GM12878 (cell line): ENCODE measurements at regions not wholly inside any gene's neighbourhood (a gene's known extent, or its start where the extent isn't known, plus 50 kb on each side); places are given as distances from the start of the nearest gene placed in this dataset.

Experiments
- ATAC-seq: fragments of 200-7000 bp; cut with Tn5 transposase; 3 replicates; pipeline ENCODE4 v1.9.1; 2020; ENCODE audit warnings: mild to moderate bottlenecking, moderate library complexity
- BruUV-seq: library from RNA; stranded (reverse); fragments of 400-500 nt; replicated peaks from 2 replicates; lab custom pipeline; 2021; lab: Mats Ljungman, UMichigan
- CTCF ChIA-PET: fragments of 300-600 bp; sonication (Branson Sonifier 250); formaldehyde crosslinking; extraction: SDS; loops from one replicate; lab custom pipeline; 2021; ENCODE audit warnings: inconsistent platforms; lab: Yijun Ruan, JAX
- POLR2A ChIA-PET: fragments of 350-600 bp; formaldehyde crosslinking; extraction: SDS; loops from one replicate; lab custom pipeline; 2021; ENCODE audit warnings: inconsistent platforms; lab: Charles Lee
- RAD21 ChIA-PET: fragments of 300-600 bp; sonication (Branson Sonifier 250); formaldehyde crosslinking; loops from one replicate; lab custom pipeline; 2023; ENCODE audit warnings: antibody characterized with exemption; ENCODE audit not compliant: unreplicated experiment; lab: Charles Lee
- SMC1A ChIA-PET: fragments of 300-600 bp; sonication (Branson Sonifier 250); formaldehyde crosslinking; loops from one replicate; lab custom pipeline; 2023; ENCODE audit not compliant: unreplicated experiment, uncharacterized antibody; lab: Charles Lee
- DNase-seq: peaks from one replicate; pipeline ENCODE4 v3.0.0-alpha.2; 2011; ENCODE audit warnings: low read depth, low spot score
- FAIRE-seq: peaks from 3 replicates; lab custom pipeline; 2011; peaks lifted over from hg19 to GRCh38; lab: Jason Lieb, UNC
- H2AFZ ChIP-seq: 2 replicates; pipeline ENCODE4 v1.6.0; 2011; ENCODE audit warnings: low read depth, low read length, control low read depth; ENCODE audit not compliant: control insufficient read depth
- H3K27ac ChIP-seq: 2 replicates; pipeline ENCODE4 v1.5.1; 2011; ENCODE audit warnings: control low read depth; ENCODE audit not compliant: control insufficient read depth, insufficient read depth
- H3K27me3 ChIP-seq, 2 experiments: replicated peaks in 1 of 2; 2 replicates each; pipeline versions ENCODE4 v1.6.0 to v1.6.1; 2011; ENCODE audit warnings: low read length in 1 of 2; ENCODE audit not compliant: control insufficient read depth in 2 of 2, insufficient read depth in 2 of 2
- H3K36me3 ChIP-seq, 2 experiments: 2 replicates each; pipeline ENCODE4 v1.5.1; 2011; ENCODE audit warnings: low read length in 1 of 2; ENCODE audit not compliant: control insufficient read depth in 2 of 2, insufficient read depth in 2 of 2
- H3K4me1 ChIP-seq: 2 replicates; pipeline ENCODE4 v1.6.1; 2011; ENCODE audit warnings: mild to moderate bottlenecking, low read length, moderate library complexity, mixed read lengths; ENCODE audit not compliant: control insufficient read depth, insufficient read depth
- H3K4me2 ChIP-seq: 2 replicates; pipeline ENCODE4 v1.6.0; 2011; ENCODE audit warnings: control low read depth; ENCODE audit not compliant: control insufficient read depth, insufficient read depth
- H3K4me3 ChIP-seq: fragments of 200-600 bp; sonication (generic); 2 replicates; pipeline ENCODE4 v1.5.1; 2016
- H3K79me2 ChIP-seq: 2 replicates; pipeline ENCODE4 v1.6.0; 2011; ENCODE audit warnings: low read length; ENCODE audit not compliant: control insufficient read depth, insufficient read depth
- H3K9ac ChIP-seq: 2 replicates; pipeline ENCODE4 v1.8.0; 2011; ENCODE audit warnings: low read length, control low read depth, mixed read lengths; ENCODE audit not compliant: control insufficient read depth, insufficient read depth
- H3K9me3 ChIP-seq: replicated peaks from 3 replicates; pipeline ENCODE4 v1.5.1; 2011; ENCODE audit warnings: mild to moderate bottlenecking, low read length; ENCODE audit not compliant: control insufficient read depth, insufficient read depth
- H4K20me1 ChIP-seq: 2 replicates; pipeline ENCODE4 v1.6.0; 2011; ENCODE audit not compliant: control insufficient read depth, insufficient read depth
- CEBPB ChIP-seq, 2 experiments: fragments of 150-350 bp in 1 of 2; IDR thresholded peaks; 2 replicates each; pipeline ENCODE4 v1.6.1; 2012 to 2014; ENCODE audit warnings: low read depth in 2 of 2, low read length in 2 of 2, borderline replicate concordance in 1 of 2, inconsistent platforms in 1 of 2
- CHD2 ChIP-seq: IDR thresholded peaks from 2 replicates; pipeline ENCODE4 v1.6.1; 2011; ENCODE audit warnings: low read depth, low read length, improper control_type of control experiment, borderline replicate concordance
- CREM ChIP-seq: IDR thresholded peaks from 2 replicates; pipeline ENCODE4 v1.6.1; 2014; ENCODE audit warnings: antibody characterized with exemption, low read depth
- JUNB ChIP-seq: IDR thresholded peaks from 2 replicates; pipeline ENCODE4 v1.6.1; 2016; ENCODE audit warnings: antibody characterized with exemption, mild to moderate bottlenecking
- MEF2B ChIP-seq: fragments of 450-650 bp; IDR thresholded peaks from 2 replicates; pipeline ENCODE4 v1.6.1; 2018; ENCODE audit warnings: mild to moderate bottlenecking, moderate library complexity; ENCODE audit not compliant: partially characterized antibody, poor library complexity, severe bottlenecking
- MXI1 ChIP-seq: fragments of 150-350 bp; IDR thresholded peaks from 2 replicates; pipeline ENCODE4 v1.6.1; 2011; ENCODE audit warnings: low read depth, mild to moderate bottlenecking, inconsistent platforms, low read length, improper control_type of control experiment
- NR2C1 ChIP-seq: fragments of 450-650 bp; IDR thresholded peaks from 2 replicates; pipeline ENCODE4 v1.6.1; 2017; ENCODE audit warnings: antibody characterized with exemption, mild to moderate bottlenecking, moderate library complexity
- PAX8 ChIP-seq: fragments of 450-650 bp; IDR thresholded peaks from 2 replicates; pipeline ENCODE4 v1.6.1; 2017; ENCODE audit warnings: mild to moderate bottlenecking, moderate library complexity
- POLR2AphosphoS2 ChIP-seq: IDR thresholded peaks from 2 replicates; pipeline ENCODE4 v1.6.1; 2011; ENCODE audit warnings: low read depth, mild to moderate bottlenecking, low read length, improper control_type of control experiment, moderate library complexity
- RCOR1 ChIP-seq: conservative IDR thresholded peaks from 2 replicates; pipeline ENCODE4 v1.6.1; 2012; ENCODE audit warnings: low read depth, low read length, improper control_type of control experiment
- RELA ChIP-seq: fragments of 450-650 bp; IDR thresholded peaks from 2 replicates; pipeline ENCODE4 v1.8.0; 2014; ENCODE audit warnings: borderline replicate concordance; ENCODE audit not compliant: partially characterized antibody
- SPI1 ChIP-seq: IDR thresholded peaks from 2 replicates; pipeline ENCODE4 v1.6.1; 2011; ENCODE audit warnings: low read depth, mild to moderate bottlenecking, low read length, moderate library complexity, borderline replicate concordance; ENCODE audit not compliant: insufficient read depth
- SUPT20H ChIP-seq: IDR thresholded peaks from 2 replicates; pipeline ENCODE4 v1.6.1; 2011; ENCODE audit warnings: low read depth, mild to moderate bottlenecking, low read length, moderate library complexity, borderline replicate concordance; ENCODE audit not compliant: control insufficient read depth
- TAF1 ChIP-seq: IDR thresholded peaks from 2 replicates; pipeline ENCODE4 v1.6.1; 2011; ENCODE audit warnings: mild to moderate bottlenecking, low read depth, low read length, borderline replicate concordance
- TBL1XR1 ChIP-seq: IDR thresholded peaks from 2 replicates; pipeline ENCODE4 v1.6.1; 2012; ENCODE audit warnings: low read depth, low read length, improper control_type of control experiment
- TCF12 ChIP-seq: IDR thresholded peaks from 2 replicates; pipeline ENCODE4 v1.6.1; 2011; ENCODE audit warnings: low read depth, mild to moderate bottlenecking, low read length
- WRNIP1 ChIP-seq: IDR thresholded peaks from 2 replicates; pipeline ENCODE4 v1.6.1; 2011; ENCODE audit warnings: low read depth, low read length, improper control_type of control experiment, borderline replicate concordance
- ZBTB40 ChIP-seq: fragments of 450-650 bp; IDR thresholded peaks from 2 replicates; pipeline ENCODE4 v1.6.1; 2016; ENCODE audit warnings: mild to moderate bottlenecking, moderate library complexity, borderline replicate concordance
- ZNF274 ChIP-seq: IDR thresholded peaks from one replicate; pipeline ENCODE4 v1.8.0; 2011; ENCODE audit not compliant: insufficient read length, insufficient read depth
- WGBS: methylation state at CpG from one replicate; pipeline ENCODE4 v1.1.6; 2016; ENCODE audit warnings: low lambda C conversion rate; ENCODE audit not compliant: insufficient replicate concordance, insufficient coverage; ENCODE audit errors: missing lambda C conversion rate; 5-methylcytosine and 5-hydroxymethylcytosine counted together
- in situ Hi-C: fragments of 300-500 bp; cut with MboI; formaldehyde crosslinking; loops from 9 replicates; pipeline ENCODE4 v1.14.3; 2018; ENCODE audit warnings: mixed read lengths
- intact Hi-C: fragments of 100-400 bp; cut with micrococcal nuclease; formaldehyde crosslinking; loops from one replicate; pipeline ENCODE4 v1.14.2; 2022; ENCODE audit not compliant: unreplicated experiment

GRCh38 chr18:67134911-67135310 lies 381.6 kb downstream of the DSEL start:
- DNase-seq (no peak), ATAC-seq (no peak), FAIRE-seq (no peak)
- Histone ChIP-seq H3K9ac (no peak overlapping the region), H3K36me3 (no peaks in the 10 kb centered on the region), H2AFZ (no peak overlapping the region), H3K9me3 (no peaks in the 10 kb centered on the region), H3K4me3 (no peak overlapping the region), H3K27me3 (no peaks in the 10 kb centered on the region), H4K20me1 (no peaks in the 10 kb centered on the region), H3K27ac (no peak overlapping the region), H3K4me1 (no peaks in the 10 kb centered on the region), H3K79me2 (no peaks in the 10 kb centered on the region), H3K4me2 (no peak overlapping the region)
- RAD21 ChIA-PET, result no interaction called here
- BruUV-seq, result no TSS peak
- CTCF ChIA-PET, result interaction anchor here (0.7 to 1.5 kb wide), 2 partner anchors 39 to 180 kb away, joined by 3 read pairs; no protein-coding TSS in a partner anchor
- TF ChIP-seq NR2C1, result no peak
- TF ChIP-seq RELA, result no peak
- TF ChIP-seq JUNB, result no peak
- no peak for TF ChIP-seq CEBPB (IDR thresholded peaks at IDR 0.05; ENCODE audit: borderline replicate concordance in 1 of 2, low read depth in 2 of 2, low read length in 2 of 2)
- TF ChIP-seq ZNF274, result no peak
- TF ChIP-seq SPI1, result no peak
- no peak for TF ChIP-seq CHD2
- TF ChIP-seq ZBTB40, result no peak
- TF ChIP-seq MEF2B, result no peak
- no peak for TF ChIP-seq WRNIP1
- no peak for TF ChIP-seq RCOR1
- TF ChIP-seq TAF1, result no peak
- TF ChIP-seq CREM, result no peak
- TF ChIP-seq SUPT20H, result no peak
- TF ChIP-seq PAX8, result no peak
- no peak for TF ChIP-seq TCF12
- TF ChIP-seq MXI1, result no peak
- no peak for TF ChIP-seq POLR2AphosphoS2
- no peak for TF ChIP-seq TBL1XR1
- POLR2A ChIA-PET, result no interaction called here
- WGBS, result 1% methylated on average over 4 of the region's 4 CpGs
- in situ Hi-C loops, result no loop called here
- SMC1A ChIA-PET, result no interaction called here
- intact Hi-C loops, result no loop called here
